Astrocyte (in vitro differentiated cells and primary cell): ENCODE measurements at regions not wholly inside any gene's neighbourhood (a gene's known extent, or its start where the extent isn't known, plus 50 kb on each side); places are given as distances from the start of the nearest gene placed in this dataset.

Experiments
- DNase-seq: peaks from one replicate; pipeline ENCODE4 v3.0.0-alpha.2; 2010; ENCODE audit warnings: low read depth
- FAIRE-seq: peaks from 2 replicates; lab custom pipeline; 2011; peaks lifted over from hg19 to GRCh38; lab: Jason Lieb, UNC
- H2AFZ ChIP-seq: 2 replicates; pipeline ENCODE4 v1.6.0; 2012; ENCODE audit warnings: low read depth, low read length, inconsistent platforms
- H3K27ac ChIP-seq: 2 replicates; pipeline ENCODE4 v1.5.1; 2011; ENCODE audit warnings: low read depth, low read length, inconsistent platforms
- H3K27me3 ChIP-seq: 2 replicates; pipeline ENCODE4 v1.6.0; 2011; ENCODE audit warnings: low read length, inconsistent platforms; ENCODE audit not compliant: insufficient read depth
- H3K36me3 ChIP-seq: 2 replicates; pipeline ENCODE4 v1.5.1; 2011; ENCODE audit warnings: low read length, inconsistent platforms; ENCODE audit not compliant: insufficient read depth
- H3K4me1 ChIP-seq: 2 replicates; pipeline ENCODE4 v1.5.1; 2011; ENCODE audit warnings: low read length, inconsistent platforms; ENCODE audit not compliant: insufficient read depth
- H3K4me2 ChIP-seq: 2 replicates; pipeline ENCODE4 v1.6.0; 2012; ENCODE audit warnings: low read length, inconsistent platforms
- H3K4me3 ChIP-seq: 2 replicates; pipeline ENCODE4 v1.5.1; 2011; ENCODE audit warnings: low read depth, mild to moderate bottlenecking, low read length, inconsistent platforms; ENCODE audit not compliant: insufficient read depth
- H3K79me2 ChIP-seq: 2 replicates; pipeline ENCODE4 v1.6.0; 2012; ENCODE audit warnings: mild to moderate bottlenecking, low read length, inconsistent platforms; ENCODE audit not compliant: insufficient read depth
- H3K9ac ChIP-seq: 2 replicates; pipeline ENCODE4 v1.6.0; 2012; ENCODE audit warnings: mild to moderate bottlenecking, low read length, inconsistent platforms
- H3K9me3 ChIP-seq: 2 replicates; pipeline ENCODE4 v1.5.1; 2012; ENCODE audit warnings: low read depth, mild to moderate bottlenecking, low read length, inconsistent platforms; ENCODE audit not compliant: insufficient read depth
- H4K20me1 ChIP-seq: 2 replicates; pipeline ENCODE4 v1.6.0; 2012; ENCODE audit warnings: low read length, inconsistent platforms; ENCODE audit not compliant: insufficient read depth
- H3K27ac Mint-ChIP-seq: one replicate; pipeline ENCODE4 v1.8.0; 2021; ENCODE audit warnings: mild to moderate bottlenecking, mixed read lengths; ENCODE audit not compliant: unreplicated experiment
- H3K27me3 Mint-ChIP-seq: one replicate; pipeline ENCODE4 v1.8.0; 2021; ENCODE audit warnings: low read depth, mixed read lengths; ENCODE audit not compliant: unreplicated experiment
- H3K36me3 Mint-ChIP-seq: one replicate; pipeline ENCODE4 v1.8.0; 2021; ENCODE audit warnings: low read depth, mixed read lengths; ENCODE audit not compliant: unreplicated experiment
- H3K4me1 Mint-ChIP-seq: one replicate; pipeline ENCODE4 v1.8.0; 2021; ENCODE audit warnings: low read depth, mixed read lengths; ENCODE audit not compliant: unreplicated experiment
- H3K4me3 Mint-ChIP-seq: one replicate; pipeline ENCODE4 v1.8.0; 2021; ENCODE audit warnings: mild to moderate bottlenecking, moderate library complexity, mixed read lengths; ENCODE audit not compliant: unreplicated experiment
- H3K9me3 Mint-ChIP-seq: one replicate; pipeline ENCODE4 v1.8.0; 2021; ENCODE audit warnings: mild to moderate bottlenecking, mixed read lengths; ENCODE audit not compliant: unreplicated experiment
- EZH2 ChIP-seq: IDR thresholded peaks from 2 replicates; pipeline ENCODE4 v1.6.1; 2012; ENCODE audit warnings: mild to moderate bottlenecking, low read length, inconsistent platforms; ENCODE audit not compliant: insufficient read depth
- TF ChIP-seq, protein P1 (sequence below): IDR thresholded peaks from 2 replicates; pipeline ENCODE4 v1.5.1; 2011; ENCODE audit warnings: low read depth, mild to moderate bottlenecking, inconsistent platforms, low read length, moderate library complexity; ENCODE audit not compliant: insufficient read depth

DNA sequence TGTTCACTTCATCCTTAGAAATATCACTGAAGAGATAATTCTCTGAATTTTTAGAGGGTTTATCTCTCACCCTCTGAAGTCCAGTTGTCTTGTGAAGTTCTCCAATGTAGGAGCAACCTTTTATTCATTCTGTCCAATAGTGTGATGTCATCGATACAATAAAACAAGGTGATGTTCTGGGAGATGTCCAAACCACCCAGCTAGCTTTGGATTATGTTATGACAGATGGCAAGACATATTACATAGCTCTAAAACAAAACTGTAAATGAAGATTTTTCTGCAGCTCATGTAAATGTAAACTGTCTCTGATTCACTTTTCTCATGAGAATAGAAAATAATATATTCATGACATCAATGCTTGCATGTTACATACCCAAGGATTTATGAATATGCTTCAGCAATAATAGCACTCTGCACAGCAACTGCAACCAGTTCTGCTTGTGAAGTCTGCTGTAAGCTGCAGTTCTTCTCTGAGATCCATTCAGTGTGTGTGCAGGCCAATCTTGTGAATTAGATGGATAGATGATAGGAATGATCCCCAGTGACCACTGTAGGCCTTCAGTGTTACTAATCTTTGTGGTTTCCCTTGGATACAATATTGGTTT, 172.6 kb upstream of the CDH12 start:
- H2AFZ ChIP-seq, result no peak overlapping the region
- no peak for FAIRE-seq
- Mint-ChIP-seq H3K27me3 (no peaks in the 10 kb centered on the region), H3K4me1 (no peaks in the 10 kb centered on the region), H3K9me3 (no peaks in the 10 kb centered on the region), H3K4me3 (no peak overlapping the region), H3K36me3 (no peaks in the 10 kb centered on the region), H3K27ac (no peak overlapping the region)
- no peaks in the 10 kb centered on the region for H4K20me1 ChIP-seq
- H3K9ac ChIP-seq, result no peak overlapping the region
- H3K27me3 ChIP-seq, result no peaks in the 10 kb centered on the region
- no peak overlapping the region for H3K4me2 ChIP-seq
- H3K9me3 ChIP-seq, result no peaks in the 10 kb centered on the region
- H3K36me3 ChIP-seq, result no peaks in the 10 kb centered on the region
- no peak overlapping the region for H3K27ac ChIP-seq
- H3K4me1 ChIP-seq, result no peaks in the 10 kb centered on the region
- H3K4me3 ChIP-seq, result no peak overlapping the region
- TF ChIP-seq EZH2, result no peak
- TF ChIP-seq, protein P1, sequence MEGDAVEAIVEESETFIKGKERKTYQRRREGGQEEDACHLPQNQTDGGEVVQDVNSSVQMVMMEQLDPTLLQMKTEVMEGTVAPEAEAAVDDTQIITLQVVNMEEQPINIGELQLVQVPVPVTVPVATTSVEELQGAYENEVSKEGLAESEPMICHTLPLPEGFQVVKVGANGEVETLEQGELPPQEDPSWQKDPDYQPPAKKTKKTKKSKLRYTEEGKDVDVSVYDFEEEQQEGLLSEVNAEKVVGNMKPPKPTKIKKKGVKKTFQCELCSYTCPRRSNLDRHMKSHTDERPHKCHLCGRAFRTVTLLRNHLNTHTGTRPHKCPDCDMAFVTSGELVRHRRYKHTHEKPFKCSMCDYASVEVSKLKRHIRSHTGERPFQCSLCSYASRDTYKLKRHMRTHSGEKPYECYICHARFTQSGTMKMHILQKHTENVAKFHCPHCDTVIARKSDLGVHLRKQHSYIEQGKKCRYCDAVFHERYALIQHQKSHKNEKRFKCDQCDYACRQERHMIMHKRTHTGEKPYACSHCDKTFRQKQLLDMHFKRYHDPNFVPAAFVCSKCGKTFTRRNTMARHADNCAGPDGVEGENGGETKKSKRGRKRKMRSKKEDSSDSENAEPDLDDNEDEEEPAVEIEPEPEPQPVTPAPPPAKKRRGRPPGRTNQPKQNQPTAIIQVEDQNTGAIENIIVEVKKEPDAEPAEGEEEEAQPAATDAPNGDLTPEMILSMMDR, result no peak
- DNase-seq, result no peak
- no peaks in the 10 kb centered on the region for H3K79me2 ChIP-seq

GRCh38 chr5:23024470-23024869, 171.3 kb upstream of the CDH12 start:
- no peak overlapping the region for H3K9ac ChIP-seq
- no peak overlapping the region for H3K27ac ChIP-seq
- H2AFZ ChIP-seq, result no peak overlapping the region
- no peaks in the 10 kb centered on the region for H4K20me1 ChIP-seq
- DNase-seq (no peak), FAIRE-seq (no peak)
- no peaks in the 10 kb centered on the region for H3K27me3 Mint-ChIP-seq
- no peak overlapping the region for H3K4me3 Mint-ChIP-seq
- no peak overlapping the region for H3K4me3 ChIP-seq
- no peaks in the 10 kb centered on the region for H3K36me3 Mint-ChIP-seq
- H3K36me3 ChIP-seq, result no peaks in the 10 kb centered on the region
- H3K4me1 ChIP-seq, result no peaks in the 10 kb centered on the region
- no peak overlapping the region for H3K27ac Mint-ChIP-seq
- no peaks in the 10 kb centered on the region for H3K4me1 Mint-ChIP-seq
- H3K4me2 ChIP-seq, result no peak overlapping the region
- no peaks in the 10 kb centered on the region for H3K79me2 ChIP-seq
- H3K9me3 ChIP-seq, result no peaks in the 10 kb centered on the region
- H3K27me3 ChIP-seq, result no peaks in the 10 kb centered on the region
- H3K9me3 Mint-ChIP-seq, result no peaks in the 10 kb centered on the region
- TF ChIP-seq EZH2, result no peak
- TF ChIP-seq, protein P1, result no peak

- Histone ChIP-seq H3K27me3 (no peaks in the 10 kb centered on the region), H3K4me3 (no peak overlapping the region), H3K27ac (no peak overlapping the region), H3K4me2 (no peak overlapping the region), H3K4me1 (no peaks in the 10 kb centered on the region), H3K9ac (no peak overlapping the region), H3K9me3 (no peaks in the 10 kb centered on the region), H4K20me1 (no peaks in the 10 kb centered on the region), H2AFZ (no peak overlapping the region), H3K79me2 (no peaks in the 10 kb centered on the region), H3K36me3 (no peaks in the 10 kb centered on the region)
- Mint-ChIP-seq H3K4me3 (no peak overlapping the region), H3K27ac (no peak overlapping the region), H3K36me3 (no peaks in the 10 kb centered on the region), H3K27me3 (no peaks in the 10 kb centered on the region), H3K9me3 (no peaks in the 10 kb centered on the region), H3K4me1 (no peaks in the 10 kb centered on the region)
- DNase-seq, result no peak
- FAIRE-seq, result no peak
- TF ChIP-seq, protein P1, result no peak
- TF ChIP-seq EZH2, result no peak
These were observed 161.7 kb upstream of the CDH12 start for GRCh38 chr5:23014825-23015224.
